Mesothelial cell of epicardium (in vitro differentiated cells): ENCODE measurements at regions not wholly inside any gene's neighbourhood (a gene's known extent, or its start where the extent isn't known, plus 50 kb on each side); places are given as distances from the start of the nearest gene placed in this dataset.

ENCODE experiments used
- DNase-seq, 2 experiments: peaks; one replicate each; pipeline ENCODE4 v3.0.0; 2021; ENCODE audit warnings: low spot score in 2 of 2; ENCODE audit not compliant: unreplicated experiment in 2 of 2
- H3K27ac Mint-ChIP-seq: 2 replicates; pipeline ENCODE4 v1.8.0; 2021; ENCODE audit warnings: mixed read lengths
- H3K27me3 Mint-ChIP-seq: 2 replicates; pipeline ENCODE4 v1.8.0; 2021; ENCODE audit warnings: low read depth, mixed read lengths
- H3K36me3 Mint-ChIP-seq: 2 replicates; pipeline ENCODE4 v1.8.0; 2021; ENCODE audit warnings: mixed read lengths
- H3K4me1 Mint-ChIP-seq: 2 replicates; pipeline ENCODE4 v1.8.0; 2021; ENCODE audit warnings: mixed read lengths
- H3K4me3 Mint-ChIP-seq: 2 replicates; pipeline ENCODE4 v1.8.0; 2021; ENCODE audit warnings: mild to moderate bottlenecking, moderate library complexity, mixed read lengths
- H3K9me3 Mint-ChIP-seq: 2 replicates; pipeline ENCODE4 v1.8.0; 2021; ENCODE audit warnings: mixed read lengths
- TF ChIP-seq, protein P1 (sequence below): fragments of 200-600 bp; sonication (generic); IDR thresholded peaks from one replicate; pipeline ENCODE4 v1.5.0; 2021; ENCODE audit warnings: antibody characterized with exemption; ENCODE audit not compliant: unreplicated experiment

DNA sequence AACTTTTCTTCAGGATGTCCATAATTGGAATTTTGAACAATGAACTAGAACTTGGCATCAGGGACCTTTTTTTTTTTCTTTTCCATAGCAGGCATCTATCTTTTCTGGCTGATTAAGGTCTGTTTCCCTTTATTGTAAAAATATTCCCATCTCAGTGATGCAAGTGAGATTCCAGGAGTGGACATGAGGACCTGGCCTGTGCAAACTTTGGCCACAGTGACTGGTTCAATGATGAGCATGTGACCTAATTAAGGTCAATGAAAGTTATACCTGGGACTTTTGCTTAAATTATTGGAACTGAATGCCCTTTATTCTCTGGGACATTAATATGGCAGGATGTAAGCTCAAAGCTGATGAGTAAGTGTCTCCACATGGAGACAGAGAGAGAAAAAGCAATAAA is 83.8 kb downstream of the DIO2 start:
- Mint-ChIP-seq H3K27ac (no peak overlapping the region), H3K4me1 (no peaks in the 10 kb centered on the region), H3K36me3 (no peaks in the 10 kb centered on the region), H3K27me3 (no peaks in the 10 kb centered on the region), H3K4me3 (no peak overlapping the region), H3K9me3 (peaks cover 40% of the 10 kb centered on the region)
- no peak for DNase-seq
- TF ChIP-seq, protein P1, sequence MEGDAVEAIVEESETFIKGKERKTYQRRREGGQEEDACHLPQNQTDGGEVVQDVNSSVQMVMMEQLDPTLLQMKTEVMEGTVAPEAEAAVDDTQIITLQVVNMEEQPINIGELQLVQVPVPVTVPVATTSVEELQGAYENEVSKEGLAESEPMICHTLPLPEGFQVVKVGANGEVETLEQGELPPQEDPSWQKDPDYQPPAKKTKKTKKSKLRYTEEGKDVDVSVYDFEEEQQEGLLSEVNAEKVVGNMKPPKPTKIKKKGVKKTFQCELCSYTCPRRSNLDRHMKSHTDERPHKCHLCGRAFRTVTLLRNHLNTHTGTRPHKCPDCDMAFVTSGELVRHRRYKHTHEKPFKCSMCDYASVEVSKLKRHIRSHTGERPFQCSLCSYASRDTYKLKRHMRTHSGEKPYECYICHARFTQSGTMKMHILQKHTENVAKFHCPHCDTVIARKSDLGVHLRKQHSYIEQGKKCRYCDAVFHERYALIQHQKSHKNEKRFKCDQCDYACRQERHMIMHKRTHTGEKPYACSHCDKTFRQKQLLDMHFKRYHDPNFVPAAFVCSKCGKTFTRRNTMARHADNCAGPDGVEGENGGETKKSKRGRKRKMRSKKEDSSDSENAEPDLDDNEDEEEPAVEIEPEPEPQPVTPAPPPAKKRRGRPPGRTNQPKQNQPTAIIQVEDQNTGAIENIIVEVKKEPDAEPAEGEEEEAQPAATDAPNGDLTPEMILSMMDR = no peak

DNA sequence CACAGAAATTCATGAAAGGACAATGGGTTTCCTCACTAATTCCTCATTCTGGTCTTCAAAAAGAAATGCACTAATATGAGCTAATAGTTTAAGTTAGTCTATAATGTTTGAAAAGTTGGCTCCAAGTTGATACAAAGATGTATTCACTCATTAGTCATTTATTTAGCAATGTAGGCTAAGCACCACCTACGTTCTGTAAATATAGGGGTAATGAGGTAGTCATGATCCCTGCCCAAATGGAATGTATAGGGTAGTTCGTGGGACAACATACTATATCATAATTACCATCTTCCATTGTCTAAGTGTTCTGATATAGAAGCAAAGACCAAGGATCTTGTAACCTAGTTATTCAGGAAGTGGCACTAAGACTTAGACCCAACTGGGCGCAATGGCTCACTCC is 86.5 kb downstream of the DIO2 start:
- no peaks in the 10 kb centered on the region for H3K4me1 Mint-ChIP-seq
- peaks cover 48% of the 10 kb centered on the region for H3K9me3 Mint-ChIP-seq
- TF ChIP-seq, protein P1 = no peak
- H3K27ac Mint-ChIP-seq = no peak overlapping the region
- no peak overlapping the region for H3K4me3 Mint-ChIP-seq
- DNase-seq = no peak
- no peaks in the 10 kb centered on the region for H3K27me3 Mint-ChIP-seq
- no peaks in the 10 kb centered on the region for H3K36me3 Mint-ChIP-seq

DNA sequence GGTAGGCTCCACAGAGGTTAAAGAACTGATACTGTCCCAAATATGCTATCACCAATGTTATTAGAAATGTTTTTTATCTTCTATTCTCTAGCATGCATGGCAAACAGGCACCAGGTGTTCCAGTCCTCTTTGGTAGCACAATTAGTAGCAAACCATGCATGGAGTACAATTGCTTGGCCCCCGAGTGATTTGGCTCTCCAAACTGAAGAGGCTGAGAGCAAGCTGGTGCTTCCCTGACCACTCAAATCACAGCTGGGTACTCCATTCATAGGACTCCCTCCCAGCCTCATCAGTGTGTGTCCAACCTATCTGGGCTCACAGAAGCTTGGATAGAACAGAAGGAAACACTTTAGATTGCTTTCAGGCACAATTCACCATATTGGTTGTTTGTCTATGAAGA is 93.4 kb downstream of the DIO2 start:
- TF ChIP-seq, protein P1 = no peak
- Mint-ChIP-seq H3K27me3 (peaks cover 10% of the 10 kb centered on the region), H3K9me3 (peaks cover 24% of the 10 kb centered on the region), H3K36me3 (no peaks in the 10 kb centered on the region), H3K27ac (no peak overlapping the region), H3K4me3 (no peak overlapping the region), H3K4me1 (no peaks in the 10 kb centered on the region)
- DNase-seq = no peak

DNA sequence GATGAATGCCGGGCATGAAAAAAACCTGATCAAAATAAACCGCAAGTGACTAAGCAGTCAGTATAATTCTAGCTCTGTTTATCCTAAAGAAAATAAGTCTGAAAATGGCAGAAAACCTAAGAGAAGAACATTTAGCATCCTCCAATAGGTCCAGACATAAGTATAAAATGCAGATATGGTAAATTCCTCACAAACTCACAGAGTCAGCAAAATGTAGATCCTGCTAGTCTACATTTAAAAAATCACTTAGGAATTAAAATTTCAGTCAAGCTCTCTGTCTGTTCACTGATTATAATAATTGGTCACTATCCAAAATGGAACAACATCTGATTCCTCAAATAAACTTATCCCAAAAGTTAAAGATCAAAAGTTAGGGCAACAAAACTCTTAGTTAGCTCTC is 95.1 kb downstream of the DIO2 start:
- H3K27ac Mint-ChIP-seq = no peak overlapping the region
- H3K4me1 Mint-ChIP-seq = no peaks in the 10 kb centered on the region
- no peaks in the 10 kb centered on the region for H3K36me3 Mint-ChIP-seq
- H3K4me3 Mint-ChIP-seq = no peak overlapping the region
- H3K27me3 Mint-ChIP-seq = peaks cover 10% of the 10 kb centered on the region
- TF ChIP-seq, protein P1 = no peak
- H3K9me3 Mint-ChIP-seq = peaks cover 8% of the 10 kb centered on the region
- no peak for DNase-seq

DNA sequence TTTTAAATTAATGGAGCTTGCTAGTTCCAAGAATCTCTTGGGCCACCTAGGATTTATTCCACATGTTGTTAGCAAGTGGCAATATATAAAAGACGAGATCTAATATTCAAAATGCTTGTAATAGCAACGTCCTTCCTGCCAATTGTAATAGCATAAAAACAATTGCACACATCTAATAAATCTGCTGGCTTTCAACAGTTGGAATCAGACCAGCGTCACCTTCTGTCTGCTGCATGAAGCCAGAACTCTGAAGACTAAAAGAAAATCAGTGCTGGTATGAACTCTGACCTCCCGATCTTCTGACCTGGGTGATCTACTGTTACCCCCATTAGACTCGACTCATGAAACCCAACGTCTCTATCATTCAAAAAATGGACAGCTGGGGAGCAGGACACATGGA is 100.6 kb downstream of the DIO2 start:
- DNase-seq = no peak
- no peaks in the 10 kb centered on the region for H3K36me3 Mint-ChIP-seq
- H3K4me1 Mint-ChIP-seq = no peaks in the 10 kb centered on the region
- H3K27ac Mint-ChIP-seq = no peak overlapping the region
- H3K9me3 Mint-ChIP-seq = peaks cover 3% of the 10 kb centered on the region
- no peak overlapping the region for H3K4me3 Mint-ChIP-seq
- H3K27me3 Mint-ChIP-seq = peaks cover 7% of the 10 kb centered on the region
- TF ChIP-seq, protein P1 = no peak

DNA sequence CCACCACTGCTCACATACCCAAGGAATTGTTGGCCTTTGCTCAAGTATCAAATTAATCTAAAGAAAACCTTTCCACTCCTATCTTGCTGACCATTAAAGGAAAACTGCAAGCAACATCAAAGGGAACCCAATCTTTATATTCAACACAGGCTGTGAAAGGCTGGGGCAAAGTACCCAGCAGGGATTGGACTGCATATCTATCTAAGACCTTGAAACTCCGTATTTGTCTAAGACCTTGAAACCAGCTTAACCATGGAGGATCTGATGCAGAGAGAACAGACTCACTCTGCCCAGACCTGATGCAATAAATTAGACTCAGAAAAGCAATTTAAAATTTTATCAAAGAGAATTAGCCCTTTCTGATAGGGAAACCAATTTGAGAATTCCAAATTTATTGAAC is 102.2 kb downstream of the DIO2 start:
- H3K27me3 Mint-ChIP-seq = peaks cover 6% of the 10 kb centered on the region
- no peaks in the 10 kb centered on the region for H3K9me3 Mint-ChIP-seq
- TF ChIP-seq, protein P1 = no peak
- no peaks in the 10 kb centered on the region for H3K36me3 Mint-ChIP-seq
- H3K4me1 Mint-ChIP-seq = no peaks in the 10 kb centered on the region
- no peak overlapping the region for H3K4me3 Mint-ChIP-seq
- no peak overlapping the region for H3K27ac Mint-ChIP-seq
- no peak for DNase-seq
